HS-27A (cell line): ENCODE measurements at regions not wholly inside any gene's neighbourhood (a gene's known extent, or its start where the extent isn't known, plus 50 kb on each side); places are given as distances from the start of the nearest gene placed in this dataset.

Experiments
- DNase-seq: peaks from one replicate; pipeline ENCODE4 v3.0.0-alpha.2; 2012; ENCODE audit warnings: low read depth, missing footprints

DNA sequence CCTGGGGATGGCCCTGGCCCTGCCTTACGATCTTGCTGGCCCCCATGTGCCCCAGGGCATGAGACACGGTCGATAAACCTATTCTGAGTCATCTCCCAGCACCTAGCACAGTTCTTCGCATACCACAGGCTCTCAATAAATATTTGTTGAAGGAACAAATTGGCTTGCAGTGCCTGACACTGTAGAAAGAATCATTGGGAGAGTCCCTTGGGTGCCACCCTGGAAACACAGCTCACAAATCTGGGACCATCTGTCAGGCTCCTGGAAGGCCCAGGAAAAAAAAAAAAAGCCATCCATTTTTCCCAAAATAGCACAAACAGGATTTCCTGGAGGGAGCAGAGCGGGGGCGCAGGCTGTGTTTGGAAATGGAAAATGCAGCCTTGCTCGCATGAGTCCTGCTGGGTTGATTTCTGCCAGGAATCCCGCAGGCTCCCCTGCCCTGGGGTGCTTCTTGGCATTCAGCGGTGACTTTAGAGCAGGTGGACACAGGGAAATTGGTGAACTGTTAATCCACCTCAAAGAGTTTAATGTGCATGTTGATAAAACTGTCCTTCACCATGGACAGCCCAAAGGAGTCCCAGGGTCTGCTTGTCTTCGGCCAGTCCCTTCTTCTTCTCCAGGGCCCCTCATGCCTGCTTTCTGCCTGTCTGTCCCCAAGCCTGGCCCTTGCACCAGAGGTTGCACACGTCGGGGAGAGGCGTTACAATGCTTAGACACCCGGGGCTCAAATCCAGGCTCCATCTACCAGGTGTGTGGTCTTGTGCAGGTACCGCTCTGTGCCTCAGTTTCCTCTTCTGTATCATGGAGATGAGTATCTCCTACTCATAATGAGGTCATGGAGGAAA lies 106.1 kb upstream of the RFLNA start:
- DNase-seq = no peak

GRCh38 chr12:124190312-124191023 lies 104.4 kb upstream of the RFLNA start:
- no peak for DNase-seq

GRCh38 chr12:124191024-124191359 lies 103.9 kb upstream of the RFLNA start:
- no peak for DNase-seq

DNA sequence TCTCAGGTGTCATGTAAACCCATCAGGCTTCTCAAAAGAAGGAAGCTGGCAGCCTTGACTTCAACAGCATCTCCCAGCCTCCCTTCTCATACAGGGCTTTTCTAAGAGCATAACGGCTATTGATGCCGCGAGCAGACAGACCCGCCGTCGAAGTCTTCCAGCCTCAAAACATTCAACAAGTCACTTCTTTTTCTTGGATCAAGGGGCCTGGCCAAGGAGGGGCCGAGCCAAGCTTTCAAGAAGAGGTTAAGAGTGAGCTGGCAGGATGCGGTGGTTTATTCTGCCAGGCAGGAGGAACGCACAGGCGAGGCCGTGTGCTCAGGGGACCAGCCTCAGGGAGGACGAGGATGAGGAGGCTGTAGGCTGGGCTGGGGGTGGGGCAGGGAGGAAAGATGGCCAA lies 102.9 kb upstream of the RFLNA start:
- DNase-seq = no peak

DNA sequence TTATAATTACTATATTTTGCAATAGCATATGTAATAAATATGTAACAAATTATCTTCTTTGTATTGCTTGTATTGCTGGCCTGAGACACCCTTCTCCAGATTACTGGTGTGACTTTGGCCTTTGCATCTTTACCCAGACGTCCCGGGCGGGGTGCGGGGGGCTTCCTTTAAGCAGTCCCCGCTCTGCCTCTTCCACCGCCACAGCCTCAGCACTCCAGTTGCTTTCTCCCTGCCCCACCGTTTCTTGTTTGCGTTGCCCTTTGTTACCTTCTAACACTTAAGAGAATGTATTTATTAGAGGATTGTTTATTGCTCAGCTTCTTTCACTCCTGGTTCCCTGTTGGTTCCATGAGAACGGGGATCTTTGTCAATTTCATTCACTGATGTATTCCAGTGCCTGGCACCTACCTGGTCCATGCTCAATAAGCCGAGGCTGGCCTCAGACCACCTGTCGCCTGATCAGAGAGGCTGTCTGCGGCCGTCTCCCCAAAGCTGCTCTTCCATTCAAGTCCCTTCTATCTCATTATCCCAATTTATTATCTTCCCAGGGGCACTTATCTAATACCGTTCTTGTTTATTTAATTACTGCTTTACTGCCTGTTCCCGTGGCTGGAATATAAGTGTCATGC lies 100.5 kb upstream of the RFLNA start:
- DNase-seq = no peak

GRCh38 chr12:124194893-124195566 lies 99.9 kb upstream of the RFLNA start:
- no peak for DNase-seq

GRCh38 chr12:124195567-124195942 lies 99.3 kb upstream of the RFLNA start:
- DNase-seq = no peak

DNA sequence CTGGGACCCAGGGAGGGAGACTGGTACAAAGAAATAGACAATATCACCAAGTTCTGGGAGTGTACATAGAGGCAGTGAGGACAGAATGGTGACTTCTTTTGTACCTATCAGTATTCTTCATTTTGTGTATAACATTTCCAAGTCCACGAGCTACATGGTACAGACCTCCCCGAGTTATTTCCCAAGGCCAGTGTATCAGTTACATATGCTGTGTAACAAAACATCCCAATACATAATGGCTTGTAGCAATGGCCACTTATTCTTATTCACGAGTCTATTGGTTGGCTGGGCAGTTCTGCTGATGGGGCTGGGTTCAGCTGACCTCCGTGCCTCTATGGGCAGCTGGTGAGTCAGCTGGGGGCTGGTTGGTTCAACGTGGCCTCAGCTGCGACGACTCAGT lies 98.7 kb upstream of the RFLNA start:
- no peak for DNase-seq

- DNase-seq = no peak
Measured at GRCh38 chr12:124201248-124201647, 93.6 kb upstream of the RFLNA start.

DNA sequence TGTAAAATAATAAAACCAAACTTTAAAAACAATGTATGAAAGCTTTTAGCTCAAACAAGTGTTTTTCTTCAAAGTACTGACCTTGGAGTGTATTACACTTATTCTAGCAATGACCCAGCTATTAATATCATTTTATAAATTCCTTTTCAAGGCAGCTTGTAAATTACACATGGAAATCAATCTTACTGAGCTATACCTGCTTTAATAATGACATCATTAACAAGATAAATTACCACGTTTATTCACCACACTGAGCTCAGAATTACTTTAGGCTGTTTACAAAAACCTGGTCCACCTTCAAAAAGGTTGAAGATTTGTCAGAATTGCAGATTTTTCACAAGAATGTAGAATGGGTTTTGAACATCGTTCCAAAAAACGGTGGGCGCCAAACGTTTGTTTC lies 91.7 kb upstream of the RFLNA start:
- no peak for DNase-seq

GRCh38 chr12:124205405-124205804 lies 89.5 kb upstream of the RFLNA start:
- DNase-seq = no peak

GRCh38 chr12:124207049-124207448 lies 87.8 kb upstream of the RFLNA start:
- no peak for DNase-seq

- no peak for DNase-seq
Measured at GRCh38 chr12:124207617-124208016, 87.3 kb upstream of the RFLNA start.

DNA sequence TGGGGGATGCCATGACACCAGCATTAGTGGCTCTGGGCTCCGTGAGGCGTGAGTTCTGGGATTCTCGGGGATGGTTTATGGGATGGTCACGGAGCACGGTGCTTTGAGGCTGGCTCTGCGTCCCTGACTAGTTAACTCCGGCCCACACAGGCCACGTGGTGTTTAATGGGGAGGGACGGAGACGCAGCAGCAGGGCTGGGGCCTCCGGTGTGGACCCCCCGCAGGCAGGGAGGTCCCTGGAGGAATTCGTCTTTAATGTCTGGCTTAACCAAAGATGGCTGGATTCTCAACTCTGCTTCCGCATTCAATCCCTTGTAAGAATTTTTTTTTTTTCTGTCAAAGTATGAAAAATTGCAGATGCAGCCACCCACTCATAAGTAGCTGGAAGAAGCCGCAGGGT lies 86.4 kb upstream of the RFLNA start:
- DNase-seq = no peak

- no peak for DNase-seq
Measured at GRCh38 chr12:124210991-124211577, 83.8 kb upstream of the RFLNA start.

DNA sequence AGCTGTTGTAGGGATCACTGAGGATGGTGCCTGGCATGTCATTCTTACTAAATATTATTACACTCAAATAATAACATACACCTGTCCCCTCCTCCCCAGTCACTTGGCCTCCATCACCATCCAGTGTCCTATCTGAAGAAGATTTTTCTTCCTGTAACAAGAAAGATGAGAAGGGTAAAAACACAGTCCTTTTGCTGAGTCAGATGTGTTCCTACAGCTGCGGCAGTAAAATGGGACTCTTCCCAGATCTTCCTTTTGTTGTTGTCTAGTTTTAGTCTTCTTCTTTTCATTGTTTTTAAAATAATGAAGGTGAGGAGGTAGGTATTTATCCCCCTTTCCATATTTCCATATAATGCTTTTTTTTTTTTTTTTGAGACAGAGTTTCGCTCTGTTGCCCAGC lies 83.1 kb upstream of the RFLNA start:
- no peak for DNase-seq

DNA sequence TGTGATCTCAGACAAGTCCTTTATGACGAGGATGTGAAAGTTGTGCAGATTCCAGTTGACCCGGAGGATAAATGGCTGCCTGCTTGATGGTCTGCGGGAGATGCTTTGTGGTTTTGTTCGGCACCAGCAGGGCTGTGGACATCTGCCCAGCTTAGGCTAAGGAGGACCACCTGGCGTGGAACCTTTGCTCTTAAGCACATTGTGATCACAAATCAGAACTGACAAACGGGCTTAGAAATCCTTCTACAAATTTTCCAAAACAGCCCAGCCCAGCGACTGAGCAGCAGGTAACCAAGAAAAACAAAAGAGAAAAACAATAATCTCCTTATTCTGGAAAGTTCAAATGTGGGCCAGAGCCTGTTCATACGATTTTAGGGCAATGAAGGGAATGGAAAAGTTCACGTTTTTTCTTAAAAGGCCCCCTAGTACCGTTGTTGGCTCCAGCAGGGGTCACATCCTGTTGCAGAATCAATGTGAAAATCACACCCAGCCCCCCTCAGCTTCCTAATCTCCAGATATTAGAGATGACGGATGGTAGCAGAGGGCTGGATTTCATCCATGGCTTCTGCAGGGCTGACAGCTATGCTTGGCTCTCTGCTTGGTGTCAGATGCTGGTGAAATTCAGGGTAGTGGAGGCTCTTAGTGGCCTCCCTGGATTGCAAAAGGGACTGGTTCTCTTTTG lies 81.1 kb upstream of the RFLNA start:
- DNase-seq = no peak

DNA sequence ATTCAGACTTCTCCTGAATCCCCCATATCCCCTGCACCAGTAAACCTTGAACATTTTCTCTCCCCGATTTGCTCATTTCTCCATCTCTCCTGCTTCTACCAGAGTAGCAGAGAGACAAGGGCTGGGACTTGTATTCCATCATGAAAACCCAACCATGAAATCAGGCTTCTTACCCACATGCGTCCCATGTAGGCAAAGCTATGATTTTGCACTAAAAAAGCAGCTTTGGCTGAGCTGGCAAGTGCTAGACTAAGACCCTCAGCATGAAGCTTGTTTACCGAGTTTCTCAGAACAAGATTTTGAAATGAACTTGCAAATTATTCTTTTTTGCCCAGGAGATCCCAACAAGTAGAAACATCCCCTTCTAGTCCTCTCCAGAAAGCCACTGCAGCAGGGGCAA lies 80.3 kb upstream of the RFLNA start:
- DNase-seq = no peak

- DNase-seq = no peak
Measured at GRCh38 chr12:124216966-124217365, 77.9 kb upstream of the RFLNA start.

GRCh38 chr12:124217508-124218242 lies 77.2 kb upstream of the RFLNA start:
- DNase-seq = no peak

DNA sequence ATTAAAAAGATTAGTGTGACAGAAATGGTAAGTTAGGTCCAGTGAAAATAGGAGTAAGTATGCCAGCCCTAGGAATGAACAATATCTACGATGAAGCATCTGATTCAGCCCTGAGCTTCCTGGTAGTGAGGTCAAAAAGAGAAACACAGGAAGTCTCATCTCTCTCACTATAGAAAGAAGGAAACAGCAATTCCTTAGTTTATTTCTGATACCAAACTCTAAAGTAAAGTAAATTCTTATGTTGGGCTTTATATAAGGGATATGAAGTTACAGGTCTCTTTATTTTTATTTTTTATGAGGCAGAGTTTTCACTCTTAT lies 76.7 kb upstream of the RFLNA start:
- DNase-seq = no peak
